GM23248 (cell line): ENCODE measurements at regions not wholly inside any gene's neighbourhood (a gene's known extent, or its start where the extent isn't known, plus 50 kb on each side); places are given as distances from the start of the nearest gene placed in this dataset.

ENCODE experiments used
- EZH2 ChIP-seq: fragments of 200-600 bp; sonication (generic); IDR thresholded peaks from 2 replicates; pipeline ENCODE4 v1.6.1; 2018; ENCODE audit warnings: antibody characterized with exemption, mild to moderate bottlenecking; ENCODE audit not compliant: insufficient read depth, poor library complexity, severe bottlenecking
- EZH2phosphoT487 ChIP-seq: fragments of 200-600 bp; sonication (generic); IDR thresholded peaks from 2 replicates; pipeline ENCODE4 v1.6.1; 2018; ENCODE audit warnings: antibody characterized with exemption, moderate library complexity, mild to moderate bottlenecking, low read depth; ENCODE audit not compliant: insufficient read depth

DNA sequence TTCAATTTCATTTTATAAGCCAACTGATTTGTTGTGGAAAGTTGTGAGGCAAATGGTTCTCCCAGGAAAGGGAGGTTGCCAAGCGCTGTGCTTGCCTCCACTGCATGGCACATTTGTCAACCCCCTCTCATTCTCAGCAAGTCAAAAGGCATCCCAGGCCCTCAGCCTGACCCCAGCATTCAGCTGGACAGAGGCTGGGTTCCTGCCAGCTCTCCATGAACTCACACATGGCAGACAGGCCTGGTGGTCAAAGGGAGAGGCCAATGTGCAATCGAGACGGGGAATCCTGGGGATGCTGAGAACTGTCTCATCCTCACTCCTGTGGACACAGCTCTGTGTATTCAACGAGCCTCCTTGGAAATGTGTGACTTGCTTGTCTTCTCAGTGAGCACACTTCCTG is 106.0 kb upstream of the CDH4 start:
- TF ChIP-seq EZH2 = no peak
- no peak for TF ChIP-seq EZH2phosphoT487
